Tibial nerve (tissue), 4 donors: ENCODE measurements at regions not wholly inside any gene's neighbourhood (a gene's known extent, or its start where the extent isn't known, plus 50 kb on each side); places are given as distances from the start of the nearest gene placed in this dataset.

Experiments
- CTCF ChIP-seq, 5 experiments: fragments of 200-600 bp in 3 of 5; fragments of 450-650 bp in 2 of 5; sonication (generic) in 3 of 5; IDR thresholded peaks; one replicate each; pipeline ENCODE4 v1.5.1; 2016 to 2019; ENCODE audit warnings: antibody characterized with exemption in 5 of 5, mild to moderate bottlenecking in 3 of 5, moderate library complexity in 2 of 5
- EP300 ChIP-seq, 2 donors: sonication (generic); formaldehyde crosslinking; IDR thresholded peaks; one replicate each; pipeline ENCODE4 v1.6.1; 2017; ENCODE audit warnings: antibody characterized with exemption in 2 of 2, mild to moderate bottlenecking in 1 of 2
- POLR2A ChIP-seq, 2 donors: fragments of 450-650 bp; IDR thresholded peaks; one replicate each; pipeline ENCODE4 v1.6.1; 2017; ENCODE audit warnings: antibody characterized with exemption in 2 of 2, mild to moderate bottlenecking in 2 of 2, moderate library complexity in 2 of 2

GRCh38 chr12:91572869-91573268 lies 390.3 kb upstream of the DCN start:
- TF ChIP-seq CTCF (IDR thresholded peaks at IDR 0.05) = no peak
- TF ChIP-seq POLR2A (IDR thresholded peaks at IDR 0.05) = no peak
- TF ChIP-seq EP300 (IDR thresholded peaks at IDR 0.05) = no peak
